Stimulated activated memory B cell treated with anti-CD40 and anti-IgM and Interleukin-4, amounts not matched to agents 10 μg/mL and 1 μg/mL and 100 μg/mL, for 72 hours (primary cell): ENCODE measurements at regions not wholly inside any gene's neighbourhood (a gene's known extent, or its start where the extent isn't known, plus 50 kb on each side); places are given as distances from the start of the nearest gene placed in this dataset.

ENCODE experiments used
- ATAC-seq: fragments of 150-1000 bp; cut with Tn5 transposase; 2 replicates; pipeline ENCODE4 v1.10.0; 2021
- H3K27ac Mint-ChIP-seq: one replicate; pipeline ENCODE4 v1.8.0; 2022; ENCODE audit warnings: mild to moderate bottlenecking, mixed read lengths
- H3K27me3 Mint-ChIP-seq: one replicate; pipeline ENCODE4 v1.8.0; 2022; ENCODE audit warnings: mixed read lengths
- H3K36me3 Mint-ChIP-seq: one replicate; pipeline ENCODE4 v1.8.0; 2022; ENCODE audit warnings: mixed read lengths
- H3K4me1 Mint-ChIP-seq: one replicate; pipeline ENCODE4 v1.8.0; 2022; ENCODE audit warnings: mixed read lengths
- H3K4me3 Mint-ChIP-seq: one replicate; pipeline ENCODE4 v1.8.0; 2022; ENCODE audit warnings: mild to moderate bottlenecking, moderate library complexity, mixed read lengths
- H3K9me3 Mint-ChIP-seq: one replicate; pipeline ENCODE4 v1.8.0; 2022; ENCODE audit warnings: mixed read lengths

- H3K36me3 Mint-ChIP-seq, result no peaks in the 10 kb centered on the region
- H3K9me3 Mint-ChIP-seq, result peaks cover 9% of the 10 kb centered on the region
- H3K27me3 Mint-ChIP-seq, result no peaks in the 10 kb centered on the region
- no peak for ATAC-seq
- H3K4me3 Mint-ChIP-seq, result no peak overlapping the region
- H3K27ac Mint-ChIP-seq, result no peak overlapping the region
- H3K4me1 Mint-ChIP-seq, result no peaks in the 10 kb centered on the region
Measured at GRCh38 chr2:34419856-34420255, 820.8 kb upstream of the FAM98A start.

GRCh38 chr2:34416856-34417255 lies 817.8 kb upstream of the FAM98A start:
- no peak overlapping the region for H3K4me3 Mint-ChIP-seq
- H3K27ac Mint-ChIP-seq, result no peak overlapping the region
- peaks cover 5% of the 10 kb centered on the region for H3K9me3 Mint-ChIP-seq
- H3K27me3 Mint-ChIP-seq, result no peaks in the 10 kb centered on the region
- H3K36me3 Mint-ChIP-seq, result no peaks in the 10 kb centered on the region
- H3K4me1 Mint-ChIP-seq, result no peaks in the 10 kb centered on the region
- ATAC-seq, result no peak

GRCh38 chr2:34414856-34415255 lies 815.8 kb upstream of the FAM98A start:
- H3K9me3 Mint-ChIP-seq, result peaks cover 3% of the 10 kb centered on the region

GRCh38 chr2:34408100-34408499 lies 809.0 kb upstream of the FAM98A start:
- H3K27ac Mint-ChIP-seq, result no peak overlapping the region
- no peaks in the 10 kb centered on the region for H3K27me3 Mint-ChIP-seq
- no peaks in the 10 kb centered on the region for H3K9me3 Mint-ChIP-seq
- ATAC-seq, result no peak
- no peaks in the 10 kb centered on the region for H3K36me3 Mint-ChIP-seq
- H3K4me3 Mint-ChIP-seq, result no peak overlapping the region
- no peaks in the 10 kb centered on the region for H3K4me1 Mint-ChIP-seq

More at GRCh38 chr2:34414856-34415255, 815.8 kb upstream of the FAM98A start:
- no peak overlapping the region for H3K4me3 Mint-ChIP-seq
- no peaks in the 10 kb centered on the region for H3K4me1 Mint-ChIP-seq
- no peaks in the 10 kb centered on the region for H3K27me3 Mint-ChIP-seq
- ATAC-seq, result no peak
- H3K36me3 Mint-ChIP-seq, result no peaks in the 10 kb centered on the region
- H3K27ac Mint-ChIP-seq, result no peak overlapping the region

GRCh38 chr2:34403512-34403911 lies 804.4 kb upstream of the FAM98A start:
- ATAC-seq, result no peak
- H3K27ac Mint-ChIP-seq, result no peak overlapping the region
- no peak overlapping the region for H3K4me3 Mint-ChIP-seq
- H3K36me3 Mint-ChIP-seq, result no peaks in the 10 kb centered on the region
- H3K4me1 Mint-ChIP-seq, result no peaks in the 10 kb centered on the region
- H3K9me3 Mint-ChIP-seq, result peaks cover 3% of the 10 kb centered on the region
- H3K27me3 Mint-ChIP-seq, result no peaks in the 10 kb centered on the region

- H3K4me3 Mint-ChIP-seq, result no peak overlapping the region
- no peaks in the 10 kb centered on the region for H3K27me3 Mint-ChIP-seq
- no peaks in the 10 kb centered on the region for H3K36me3 Mint-ChIP-seq
- H3K27ac Mint-ChIP-seq, result no peak overlapping the region
- peaks cover 3% of the 10 kb centered on the region for H3K9me3 Mint-ChIP-seq
- no peak for ATAC-seq
- H3K4me1 Mint-ChIP-seq, result no peaks in the 10 kb centered on the region
Measured at GRCh38 chr2:34402376-34402775, 803.3 kb upstream of the FAM98A start.

GRCh38 chr2:34401186-34401585 lies 802.1 kb upstream of the FAM98A start:
- H3K27ac Mint-ChIP-seq, result no peak overlapping the region
- H3K9me3 Mint-ChIP-seq, result peaks cover 3% of the 10 kb centered on the region
- no peaks in the 10 kb centered on the region for H3K4me1 Mint-ChIP-seq
- H3K36me3 Mint-ChIP-seq, result no peaks in the 10 kb centered on the region
- H3K4me3 Mint-ChIP-seq, result no peak overlapping the region
- H3K27me3 Mint-ChIP-seq, result no peaks in the 10 kb centered on the region
- no peak for ATAC-seq

- peaks cover 7% of the 10 kb centered on the region for H3K9me3 Mint-ChIP-seq
- no peaks in the 10 kb centered on the region for H3K27me3 Mint-ChIP-seq
- no peaks in the 10 kb centered on the region for H3K4me1 Mint-ChIP-seq
- ATAC-seq, result no peak
- H3K27ac Mint-ChIP-seq, result no peak overlapping the region
- no peaks in the 10 kb centered on the region for H3K36me3 Mint-ChIP-seq
- no peak overlapping the region for H3K4me3 Mint-ChIP-seq
Measured at GRCh38 chr2:34388446-34388845, 789.3 kb upstream of the FAM98A start.

- H3K4me1 Mint-ChIP-seq, result no peaks in the 10 kb centered on the region
- no peak overlapping the region for H3K4me3 Mint-ChIP-seq
- H3K27me3 Mint-ChIP-seq, result no peaks in the 10 kb centered on the region
- H3K9me3 Mint-ChIP-seq, result peaks cover 7% of the 10 kb centered on the region
- ATAC-seq, result no peak
- no peaks in the 10 kb centered on the region for H3K36me3 Mint-ChIP-seq
- no peak overlapping the region for H3K27ac Mint-ChIP-seq
Measured at GRCh38 chr2:34387536-34387935, 788.4 kb upstream of the FAM98A start.

GRCh38 chr2:34379586-34379985 lies 780.5 kb upstream of the FAM98A start:
- no peak for ATAC-seq
- H3K4me1 Mint-ChIP-seq, result no peaks in the 10 kb centered on the region
- no peak overlapping the region for H3K27ac Mint-ChIP-seq
- H3K4me3 Mint-ChIP-seq, result no peak overlapping the region
- no peaks in the 10 kb centered on the region for H3K27me3 Mint-ChIP-seq
- no peaks in the 10 kb centered on the region for H3K36me3 Mint-ChIP-seq
- no peaks in the 10 kb centered on the region for H3K9me3 Mint-ChIP-seq

GRCh38 chr2:34373586-34374233 lies 774.6 kb upstream of the FAM98A start:
- Mint-ChIP-seq H3K4me1 (no peaks in the 10 kb centered on the region), H3K27me3 (no peaks in the 10 kb centered on the region), H3K4me3 (no peak overlapping the region), H3K36me3 (no peaks in the 10 kb centered on the region), H3K9me3 (no peaks in the 10 kb centered on the region), H3K27ac (no peak overlapping the region)
- ATAC-seq, result no peak

GRCh38 chr2:34372967-34373366 lies 773.9 kb upstream of the FAM98A start:
- Mint-ChIP-seq H3K36me3 (no peaks in the 10 kb centered on the region), H3K4me1 (no peaks in the 10 kb centered on the region), H3K9me3 (no peaks in the 10 kb centered on the region), H3K27ac (no peak overlapping the region), H3K27me3 (no peaks in the 10 kb centered on the region), H3K4me3 (no peak overlapping the region)
- no peak for ATAC-seq

GRCh38 chr2:34371711-34372110 lies 772.6 kb upstream of the FAM98A start:
- Mint-ChIP-seq H3K9me3 (no peaks in the 10 kb centered on the region), H3K4me1 (no peaks in the 10 kb centered on the region), H3K36me3 (no peaks in the 10 kb centered on the region)

GRCh38 chr2:34368304-34368703 lies 769.2 kb upstream of the FAM98A start:
- no peak for ATAC-seq

More at GRCh38 chr2:34371711-34372110, 772.6 kb upstream of the FAM98A start:
- Mint-ChIP-seq H3K4me3 (no peak overlapping the region), H3K27ac (no peak overlapping the region), H3K27me3 (no peaks in the 10 kb centered on the region)
- ATAC-seq, result no peak

GRCh38 chr2:34365932-34366331 lies 766.8 kb upstream of the FAM98A start:
- no peak for ATAC-seq
- Mint-ChIP-seq H3K36me3 (no peaks in the 10 kb centered on the region), H3K4me3 (no peak overlapping the region)

More at GRCh38 chr2:34368304-34368703, 769.2 kb upstream of the FAM98A start:
- no peaks in the 10 kb centered on the region for H3K36me3 Mint-ChIP-seq
- H3K4me3 Mint-ChIP-seq, result no peak overlapping the region
- no peaks in the 10 kb centered on the region for H3K9me3 Mint-ChIP-seq
- H3K27me3 Mint-ChIP-seq, result no peaks in the 10 kb centered on the region
- H3K4me1 Mint-ChIP-seq, result no peaks in the 10 kb centered on the region
- H3K27ac Mint-ChIP-seq, result no peak overlapping the region

GRCh38 chr2:34365512-34365911 lies 766.4 kb upstream of the FAM98A start:
- Mint-ChIP-seq H3K4me1 (no peaks in the 10 kb centered on the region), H3K27me3 (no peaks in the 10 kb centered on the region), H3K4me3 (no peak overlapping the region), H3K9me3 (no peaks in the 10 kb centered on the region), H3K36me3 (no peaks in the 10 kb centered on the region), H3K27ac (no peak overlapping the region)
- no peak for ATAC-seq

More at GRCh38 chr2:34365932-34366331, 766.8 kb upstream of the FAM98A start:
- Mint-ChIP-seq H3K27ac (no peak overlapping the region), H3K4me1 (no peaks in the 10 kb centered on the region), H3K9me3 (no peaks in the 10 kb centered on the region), H3K27me3 (no peaks in the 10 kb centered on the region)
